ENCODE measurements at regions not wholly inside any gene's neighbourhood (a gene's known extent, or its start where the extent isn't known, plus 50 kb on each side); places are given as distances from the start of the nearest gene placed in this dataset.

DNA sequence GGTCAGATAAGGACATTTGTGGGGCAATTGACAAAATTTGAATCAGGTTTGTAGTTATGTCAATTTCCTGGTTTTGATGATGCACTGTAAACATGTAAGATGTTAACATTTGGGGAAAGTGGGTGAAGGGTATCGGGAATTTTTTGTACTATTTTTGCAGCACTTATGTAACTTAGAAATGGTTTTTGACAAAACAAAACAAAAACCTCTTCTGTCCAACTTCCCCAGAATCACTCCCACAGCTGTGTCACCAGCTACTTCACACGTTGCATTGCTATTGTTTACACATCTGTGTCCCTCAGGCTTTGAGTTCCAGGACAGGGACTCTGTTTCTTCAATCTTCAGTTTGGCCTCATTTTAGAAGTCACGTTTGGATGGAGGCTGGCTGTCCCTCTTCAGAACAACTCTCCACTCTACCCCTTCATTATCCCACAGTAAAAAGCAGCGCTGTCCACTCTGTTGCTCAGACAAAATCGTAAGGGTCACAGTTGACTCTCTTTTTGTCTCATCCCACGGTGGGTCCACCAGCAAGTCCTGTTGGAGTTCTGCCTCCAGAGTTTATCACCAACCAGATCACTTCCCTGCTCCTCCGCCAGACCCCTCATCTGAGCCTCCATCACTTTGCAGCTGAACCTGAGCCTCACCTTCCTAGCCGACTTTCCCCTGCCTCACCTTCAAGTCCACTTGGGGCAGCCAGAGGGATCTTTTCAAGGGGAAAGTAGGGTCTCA lies 63.2 kb downstream of the NENF start:
- TF ChIP-seq, protein P1, sequence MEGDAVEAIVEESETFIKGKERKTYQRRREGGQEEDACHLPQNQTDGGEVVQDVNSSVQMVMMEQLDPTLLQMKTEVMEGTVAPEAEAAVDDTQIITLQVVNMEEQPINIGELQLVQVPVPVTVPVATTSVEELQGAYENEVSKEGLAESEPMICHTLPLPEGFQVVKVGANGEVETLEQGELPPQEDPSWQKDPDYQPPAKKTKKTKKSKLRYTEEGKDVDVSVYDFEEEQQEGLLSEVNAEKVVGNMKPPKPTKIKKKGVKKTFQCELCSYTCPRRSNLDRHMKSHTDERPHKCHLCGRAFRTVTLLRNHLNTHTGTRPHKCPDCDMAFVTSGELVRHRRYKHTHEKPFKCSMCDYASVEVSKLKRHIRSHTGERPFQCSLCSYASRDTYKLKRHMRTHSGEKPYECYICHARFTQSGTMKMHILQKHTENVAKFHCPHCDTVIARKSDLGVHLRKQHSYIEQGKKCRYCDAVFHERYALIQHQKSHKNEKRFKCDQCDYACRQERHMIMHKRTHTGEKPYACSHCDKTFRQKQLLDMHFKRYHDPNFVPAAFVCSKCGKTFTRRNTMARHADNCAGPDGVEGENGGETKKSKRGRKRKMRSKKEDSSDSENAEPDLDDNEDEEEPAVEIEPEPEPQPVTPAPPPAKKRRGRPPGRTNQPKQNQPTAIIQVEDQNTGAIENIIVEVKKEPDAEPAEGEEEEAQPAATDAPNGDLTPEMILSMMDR (conservative IDR thresholded peaks at IDR 0.05; ENCODE audit: low read depth, low read length) = no peak
- H3K4me3 ChIP-seq (ENCODE audit: low read depth, low read length) = no peak overlapping the region
- no peak for DNase-seq (ENCODE audit: low read depth)

DNA sequence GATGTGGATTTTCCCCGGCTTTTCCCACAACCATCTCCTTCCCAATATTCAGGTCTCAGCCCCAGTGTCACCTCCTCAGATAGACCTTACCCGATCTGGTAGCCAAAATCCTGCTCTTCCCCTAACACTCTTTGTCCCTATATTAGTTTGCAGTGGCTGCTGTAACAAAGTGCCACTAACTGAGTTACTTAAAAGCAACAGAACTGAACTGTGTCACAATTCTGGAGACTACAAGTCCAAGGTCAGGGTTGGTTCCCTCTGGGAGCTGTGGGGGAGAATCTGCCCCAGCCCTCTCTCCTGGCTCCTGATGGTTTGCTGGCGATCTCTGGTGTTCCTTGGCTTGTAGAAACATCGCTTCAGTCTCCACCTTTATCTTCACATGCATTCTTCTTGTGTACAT lies 64.0 kb downstream of the NENF start:
- no peak for DNase-seq (ENCODE audit: low read depth)
- TF ChIP-seq, protein P1 (conservative IDR thresholded peaks at IDR 0.05; ENCODE audit: low read depth, low read length) = no peak
- H3K4me3 ChIP-seq (ENCODE audit: low read depth, low read length) = no peak overlapping the region

DNA sequence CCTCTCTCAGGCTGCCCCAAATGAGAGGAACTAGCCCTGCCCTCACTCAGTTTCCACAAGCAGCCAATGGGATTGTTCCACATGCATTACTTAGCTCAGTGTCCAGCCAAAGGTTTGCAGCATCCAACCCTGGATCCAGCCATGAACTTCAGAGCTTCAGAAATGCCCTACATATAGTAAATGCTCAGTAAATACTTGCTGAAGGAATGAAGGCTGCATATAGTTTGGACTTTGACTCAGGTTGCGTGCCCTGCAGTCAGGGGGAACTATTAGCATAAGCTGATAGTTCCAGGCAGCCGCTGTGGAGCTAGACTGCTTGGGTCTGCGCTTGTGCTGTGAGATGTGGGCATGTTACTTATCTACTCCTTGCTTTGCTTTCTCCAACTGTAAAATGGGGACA lies 64.8 kb downstream of the NENF start:
- TF ChIP-seq, protein P1 (conservative IDR thresholded peaks at IDR 0.05; ENCODE audit: low read depth, low read length) = no peak
- H3K4me3 ChIP-seq (ENCODE audit: low read depth, low read length) = no peak overlapping the region
- DNase-seq (ENCODE audit: low read depth) = no peak

DNA sequence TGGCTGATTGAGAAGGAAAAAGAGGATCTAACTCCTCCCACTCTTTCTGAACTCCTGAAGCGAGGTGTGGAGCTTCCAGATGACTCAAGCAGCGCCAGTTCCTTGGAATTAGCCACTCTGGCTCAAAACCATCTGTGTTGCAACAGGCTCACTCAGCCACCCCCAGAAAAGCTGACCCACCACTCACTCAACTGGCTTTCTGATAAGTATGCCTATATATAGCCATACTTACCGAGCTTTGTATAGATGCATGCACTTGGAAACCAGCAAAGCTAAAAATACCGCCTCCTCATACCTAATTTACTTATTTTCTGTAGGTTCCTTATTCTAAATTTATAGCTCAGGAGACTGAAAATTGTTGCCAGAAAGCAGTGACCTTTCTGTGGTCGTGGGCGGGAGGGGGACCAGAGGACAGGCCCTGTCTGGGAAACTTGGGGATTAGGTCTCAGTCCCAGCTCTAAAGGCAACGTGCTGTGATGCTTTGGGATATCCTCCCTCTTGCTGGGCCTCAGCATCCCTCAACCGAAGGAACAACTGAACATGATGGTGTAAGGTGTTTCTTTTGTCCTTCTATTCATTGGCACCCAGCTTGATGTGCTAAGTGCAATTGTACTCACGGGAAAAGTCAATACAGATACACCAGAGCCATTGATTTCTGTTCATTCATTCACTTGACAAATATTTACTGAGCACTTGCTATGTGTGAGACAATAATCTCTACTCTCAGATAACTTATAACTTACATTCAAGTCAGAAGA lies 65.7 kb downstream of the NENF start:
- TF ChIP-seq, protein P1 (conservative IDR thresholded peaks at IDR 0.05; ENCODE audit: low read depth, low read length) = no peak
- DNase-seq (ENCODE audit: low read depth) = peak; percentile 49

GRCh38 chr1:212500351-212500750 lies 67.6 kb downstream of the NENF start:
- H3K4me3 ChIP-seq (ENCODE audit: low read depth, low read length) = no peak overlapping the region
- no peak for DNase-seq (ENCODE audit: low read depth)
- TF ChIP-seq, protein P1 (conservative IDR thresholded peaks at IDR 0.05; ENCODE audit: low read depth, low read length) = no peak

More for the DNA sequence above, 65.7 kb downstream of the NENF start:
- H3K4me3 ChIP-seq (ENCODE audit: low read depth, low read length) = no peak overlapping the region

- no peak overlapping the region for H3K4me3 ChIP-seq (ENCODE audit: low read depth, low read length)
- no peak for DNase-seq (ENCODE audit: low read depth)
Observed at GRCh38 chr1:212500983-212501382, 68.3 kb downstream of the NENF start.

More at GRCh38 chr1:212500983-212501382, 68.3 kb downstream of the NENF start:
- TF ChIP-seq, protein P1 (conservative IDR thresholded peaks at IDR 0.05; ENCODE audit: low read depth, low read length) = no peak
